HFFc6 (cell line): ENCODE measurements at regions not wholly inside any gene's neighbourhood (a gene's known extent, or its start where the extent isn't known, plus 50 kb on each side); places are given as distances from the start of the nearest gene placed in this dataset.

Experiments
- DNase-seq: peaks from one replicate; pipeline ENCODE4 v3.0.0-alpha.2; 2018
- H3K27ac Mint-ChIP-seq: 2 replicates; pipeline ENCODE4 v1.8.0; 2020; ENCODE audit warnings: mild to moderate bottlenecking, mixed read lengths
- H3K27me3 Mint-ChIP-seq: 2 replicates; pipeline ENCODE4 v1.8.0; 2021; ENCODE audit warnings: mild to moderate bottlenecking, moderate library complexity, mixed read lengths; ENCODE audit not compliant: insufficient read depth
- H3K36me3 Mint-ChIP-seq: 2 replicates; pipeline ENCODE4 v1.8.0; 2021; ENCODE audit warnings: low read depth, mixed read lengths
- H3K4me1 Mint-ChIP-seq: 2 replicates; pipeline ENCODE4 v1.8.0; 2020; ENCODE audit warnings: low read depth, mixed read lengths
- H3K4me3 Mint-ChIP-seq: 2 replicates; pipeline ENCODE4 v1.8.0; 2020; ENCODE audit warnings: mild to moderate bottlenecking, moderate library complexity, mixed read lengths
- H3K9me3 Mint-ChIP-seq: 2 replicates; pipeline ENCODE4 v1.8.0; 2020; ENCODE audit warnings: mild to moderate bottlenecking, mixed read lengths
- CTCF ChIP-seq: fragments of 200-600 bp; sonication (generic); IDR thresholded peaks from 2 replicates; pipeline ENCODE4 v1.5.0; 2021; ENCODE audit warnings: antibody characterized with exemption, mild to moderate bottlenecking

GRCh38 chr2:238986491-238987351, 138.8 kb downstream of the TWIST2 start:
- no peak for TF ChIP-seq CTCF
- H3K27ac Mint-ChIP-seq: no peak overlapping the region
- H3K9me3 Mint-ChIP-seq: no peaks in the 10 kb centered on the region
- H3K36me3 Mint-ChIP-seq: no peaks in the 10 kb centered on the region; the same call in 1 of the 2 replicates
- no peak for DNase-seq
- H3K27me3 Mint-ChIP-seq: peaks cover 10% of the 10 kb centered on the region
- no peaks in the 10 kb centered on the region; the same call in 1 of the 2 replicates for H3K4me1 Mint-ChIP-seq
- no peak overlapping the region for H3K4me3 Mint-ChIP-seq

- DNase-seq: no peak
- H3K4me3 Mint-ChIP-seq: no peak overlapping the region
- H3K27me3 Mint-ChIP-seq: peaks cover 17% of the 10 kb centered on the region
- no peaks in the 10 kb centered on the region; the same call in 1 of the 2 replicates for H3K36me3 Mint-ChIP-seq
- no peaks in the 10 kb centered on the region; the same call in 1 of the 2 replicates for H3K4me1 Mint-ChIP-seq
- TF ChIP-seq CTCF: no peak
- no peak overlapping the region for H3K27ac Mint-ChIP-seq
- H3K9me3 Mint-ChIP-seq: no peaks in the 10 kb centered on the region
Measured at GRCh38 chr2:238987352-238987981, 139.6 kb downstream of the TWIST2 start.

GRCh38 chr2:238988105-238988504, 140.2 kb downstream of the TWIST2 start:
- DNase-seq: no peak
- no peaks in the 10 kb centered on the region; the same call in 1 of the 2 replicates for H3K36me3 Mint-ChIP-seq
- no peaks in the 10 kb centered on the region; the same call in 1 of the 2 replicates for H3K4me1 Mint-ChIP-seq
- H3K9me3 Mint-ChIP-seq: 0 out of 2 replicates have a peak, but pooled peaks cover under 1% of the 10 kb centered on the region
- no peak overlapping the region for H3K4me3 Mint-ChIP-seq
- no peak overlapping the region for H3K27ac Mint-ChIP-seq
- peaks cover 17% of the 10 kb centered on the region for H3K27me3 Mint-ChIP-seq
- no peak for TF ChIP-seq CTCF

- DNase-seq: no peak
- peaks cover 7% of the 10 kb centered on the region for H3K9me3 Mint-ChIP-seq
- H3K4me3 Mint-ChIP-seq: no peak overlapping the region
- peaks cover 5% of the 10 kb centered on the region for H3K36me3 Mint-ChIP-seq
- H3K4me1 Mint-ChIP-seq: no peaks in the 10 kb centered on the region; the same call in 1 of the 2 replicates
- H3K27me3 Mint-ChIP-seq: peaks cover 18% of the 10 kb centered on the region
- H3K27ac Mint-ChIP-seq: no peak overlapping the region
- no peak for TF ChIP-seq CTCF
Measured at GRCh38 chr2:238988752-238989151, 140.9 kb downstream of the TWIST2 start.

- DNase-seq: no peak
- H3K27me3 Mint-ChIP-seq: peaks cover 20% of the 10 kb centered on the region
- H3K4me3 Mint-ChIP-seq: no peak overlapping the region
- peaks cover 14% of the 10 kb centered on the region for H3K9me3 Mint-ChIP-seq
- no peaks in the 10 kb centered on the region; the same call in 1 of the 2 replicates for H3K4me1 Mint-ChIP-seq
- H3K27ac Mint-ChIP-seq: no peak overlapping the region
- H3K36me3 Mint-ChIP-seq: peaks cover 12% of the 10 kb centered on the region
- TF ChIP-seq CTCF: no peak
Measured at GRCh38 chr2:238989484-238989883, 141.6 kb downstream of the TWIST2 start.
